Bronchial epithelial cell (primary cell): ENCODE measurements at regions not wholly inside any gene's neighbourhood (a gene's known extent, or its start where the extent isn't known, plus 50 kb on each side); places are given as distances from the start of the nearest gene placed in this dataset.

ENCODE experiments used
- DNase-seq: peaks from one replicate; pipeline ENCODE4 v3.0.0-alpha.2; 2010; ENCODE audit warnings: low read depth
- FAIRE-seq: peaks from 2 replicates; lab custom pipeline; 2011; peaks lifted over from hg19 to GRCh38; lab: Jason Lieb, UNC
- H3K27me3 ChIP-seq: 2 replicates; pipeline ENCODE4 v1.5.1; 2011; ENCODE audit warnings: low read length; ENCODE audit not compliant: control insufficient read depth, insufficient read depth
- H3K36me3 ChIP-seq: 2 replicates; pipeline ENCODE4 v1.5.1; 2011; ENCODE audit warnings: low read length; ENCODE audit not compliant: control insufficient read depth, insufficient read depth
- H3K4me3 ChIP-seq: 2 replicates; pipeline ENCODE4 v1.5.1; 2011; ENCODE audit warnings: mild to moderate bottlenecking, low read depth, low read length, control low read depth
- TF ChIP-seq, protein P1 (sequence below): IDR thresholded peaks from 2 replicates; pipeline ENCODE4 v1.5.1; 2011; ENCODE audit warnings: mild to moderate bottlenecking, moderate library complexity, low read length, control low read depth, inconsistent platforms; ENCODE audit not compliant: insufficient read depth, severe bottlenecking

DNA sequence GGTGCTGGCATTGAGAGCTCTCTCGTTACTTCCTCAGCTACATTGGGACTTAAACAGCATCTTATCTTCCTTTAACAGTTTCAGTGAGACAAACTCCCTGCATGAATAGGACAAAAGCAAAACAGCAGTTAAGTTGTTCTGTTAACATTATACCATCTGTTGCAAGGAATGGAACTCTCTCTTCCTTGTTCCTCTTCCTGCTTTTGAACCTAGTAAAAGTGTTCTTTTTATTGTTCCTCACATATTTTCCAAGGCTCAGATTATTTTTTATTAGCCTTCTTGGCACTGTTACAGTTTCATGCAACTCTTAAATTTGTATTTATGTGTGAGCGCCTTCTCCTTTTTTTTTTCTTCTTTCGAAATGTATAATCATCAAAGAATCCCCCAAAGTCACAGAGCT lies 202.6 kb upstream of the UFM1 start:
- Histone ChIP-seq H3K36me3 (no peaks in the 10 kb centered on the region), H3K4me3 (no peak overlapping the region), H3K27me3 (no peaks in the 10 kb centered on the region)
- no peak for DNase-seq
- TF ChIP-seq, protein P1, sequence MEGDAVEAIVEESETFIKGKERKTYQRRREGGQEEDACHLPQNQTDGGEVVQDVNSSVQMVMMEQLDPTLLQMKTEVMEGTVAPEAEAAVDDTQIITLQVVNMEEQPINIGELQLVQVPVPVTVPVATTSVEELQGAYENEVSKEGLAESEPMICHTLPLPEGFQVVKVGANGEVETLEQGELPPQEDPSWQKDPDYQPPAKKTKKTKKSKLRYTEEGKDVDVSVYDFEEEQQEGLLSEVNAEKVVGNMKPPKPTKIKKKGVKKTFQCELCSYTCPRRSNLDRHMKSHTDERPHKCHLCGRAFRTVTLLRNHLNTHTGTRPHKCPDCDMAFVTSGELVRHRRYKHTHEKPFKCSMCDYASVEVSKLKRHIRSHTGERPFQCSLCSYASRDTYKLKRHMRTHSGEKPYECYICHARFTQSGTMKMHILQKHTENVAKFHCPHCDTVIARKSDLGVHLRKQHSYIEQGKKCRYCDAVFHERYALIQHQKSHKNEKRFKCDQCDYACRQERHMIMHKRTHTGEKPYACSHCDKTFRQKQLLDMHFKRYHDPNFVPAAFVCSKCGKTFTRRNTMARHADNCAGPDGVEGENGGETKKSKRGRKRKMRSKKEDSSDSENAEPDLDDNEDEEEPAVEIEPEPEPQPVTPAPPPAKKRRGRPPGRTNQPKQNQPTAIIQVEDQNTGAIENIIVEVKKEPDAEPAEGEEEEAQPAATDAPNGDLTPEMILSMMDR: no peak
- FAIRE-seq: no peak

DNA sequence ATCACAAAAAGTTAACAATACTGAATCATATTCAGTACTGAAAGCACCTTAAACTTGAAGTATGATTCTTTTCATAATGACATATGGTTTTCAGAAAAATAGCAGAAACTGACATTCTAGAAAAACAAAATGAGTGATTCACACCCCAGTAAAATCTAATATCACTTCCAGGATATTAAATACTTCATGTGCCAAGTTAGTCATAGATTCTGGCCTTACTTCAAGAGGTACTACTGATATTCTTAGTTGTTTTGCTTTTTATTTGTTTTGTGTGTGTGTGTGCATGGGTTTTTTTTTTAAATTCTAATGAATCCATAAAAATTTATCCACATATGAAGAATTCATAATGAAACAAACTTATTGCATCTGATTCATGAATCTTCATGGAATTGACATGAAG lies 207.9 kb upstream of the UFM1 start:
- no peak for FAIRE-seq
- H3K27me3 ChIP-seq: no peaks in the 10 kb centered on the region
- peak; percentile 55 for DNase-seq

DNA sequence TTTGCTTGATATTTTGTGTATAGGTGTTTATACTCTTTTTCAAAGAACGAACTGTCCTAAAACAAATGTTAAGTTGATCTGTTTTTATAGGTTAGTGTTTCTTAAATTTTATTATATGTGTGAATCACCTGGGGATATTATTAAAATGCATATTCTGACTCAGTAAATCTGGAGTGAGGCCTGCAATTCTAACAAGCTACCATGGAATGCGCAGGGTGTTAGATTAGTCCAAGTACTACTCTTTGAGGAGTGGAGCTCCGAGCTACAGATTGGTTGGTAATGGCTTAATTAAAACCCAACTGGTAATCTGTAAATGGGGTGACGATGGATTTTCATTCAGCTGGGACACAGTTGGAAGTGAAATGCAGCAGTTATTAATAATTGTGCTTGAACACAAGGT lies 214.1 kb upstream of the UFM1 start:
- Histone ChIP-seq H3K27me3 (no peaks in the 10 kb centered on the region), H3K36me3 (no peaks in the 10 kb centered on the region), H3K4me3 (no peak overlapping the region)
- TF ChIP-seq, protein P1: no peak
- DNase-seq (no peak), FAIRE-seq (no peak)

More for the DNA sequence above, 207.9 kb upstream of the UFM1 start:
- TF ChIP-seq, protein P1: no peak
- H3K36me3 ChIP-seq: no peaks in the 10 kb centered on the region
- no peak overlapping the region for H3K4me3 ChIP-seq

DNA sequence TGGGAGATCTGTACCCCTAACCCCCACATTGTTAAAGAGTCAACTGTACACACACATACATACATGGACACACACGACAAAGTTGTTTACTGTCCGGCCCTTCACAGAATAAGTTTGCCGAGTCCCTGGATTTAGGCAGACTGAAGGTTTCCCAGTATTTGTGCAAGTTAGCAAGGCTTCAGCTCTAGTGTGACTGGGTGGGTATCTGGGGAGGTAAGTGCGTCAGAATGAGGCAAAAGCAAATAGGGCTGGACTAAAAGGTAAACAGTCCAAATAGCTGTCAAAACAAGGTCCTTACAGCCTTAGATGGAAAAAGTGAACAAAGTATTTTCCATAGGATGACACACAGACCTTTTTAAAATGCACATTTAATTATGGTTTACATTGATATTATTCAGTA lies 228.4 kb upstream of the UFM1 start:
- H3K27me3 ChIP-seq: no peaks in the 10 kb centered on the region
- TF ChIP-seq, protein P1: no peak
- H3K36me3 ChIP-seq: no peaks in the 10 kb centered on the region
- FAIRE-seq (no peak), DNase-seq (no peak)
- H3K4me3 ChIP-seq: no peak overlapping the region

DNA sequence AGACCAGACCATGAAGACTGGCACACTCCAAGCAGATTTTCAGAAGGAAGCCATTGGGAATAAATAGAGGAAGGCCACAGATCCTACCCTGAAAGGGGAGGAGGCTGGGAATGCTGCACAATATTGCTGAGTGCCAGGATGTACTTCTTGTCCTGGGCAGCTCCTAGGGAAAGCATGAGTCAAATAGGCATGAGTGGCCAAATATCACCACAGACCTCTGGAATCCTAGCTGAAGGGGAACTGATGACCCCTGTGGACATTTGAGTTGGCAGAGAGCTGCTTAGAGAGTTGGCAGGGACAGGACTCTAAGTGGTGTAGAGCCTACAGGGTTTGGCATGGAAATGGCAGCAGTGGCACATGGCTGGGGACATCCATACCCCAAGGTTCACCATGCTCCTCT lies 234.3 kb upstream of the TRPC4 start:
- DNase-seq (no peak), FAIRE-seq (peak; percentile 76)
- Histone ChIP-seq H3K27me3 (no peaks in the 10 kb centered on the region), H3K36me3 (no peaks in the 10 kb centered on the region), H3K4me3 (no peak overlapping the region)
- TF ChIP-seq, protein P1: no peak

DNA sequence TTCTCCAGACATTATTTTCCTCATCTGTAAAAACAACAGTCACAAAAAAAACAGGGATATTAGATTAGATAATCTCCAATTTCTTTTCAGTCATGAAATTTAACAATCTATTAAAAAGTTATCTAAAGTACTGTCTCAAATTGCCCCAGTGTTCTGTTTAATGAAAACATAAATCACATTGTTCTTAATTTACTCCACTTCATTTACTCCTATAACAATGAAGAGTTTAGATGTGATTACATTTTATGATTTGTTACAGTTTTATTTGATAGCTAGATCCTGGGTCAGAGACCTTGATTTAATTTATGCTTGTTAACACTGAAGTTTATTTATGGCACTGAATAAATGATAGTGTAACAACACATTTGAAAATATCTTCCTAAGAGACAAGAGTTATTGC lies 230.2 kb upstream of the TRPC4 start:
- TF ChIP-seq, protein P1: no peak

More for the DNA sequence above, 230.2 kb upstream of the TRPC4 start:
- no peak overlapping the region for H3K4me3 ChIP-seq
- DNase-seq (no peak), FAIRE-seq (no peak)
- no peaks in the 10 kb centered on the region for H3K27me3 ChIP-seq
- no peaks in the 10 kb centered on the region for H3K36me3 ChIP-seq
